ENCODE measurements at regions not wholly inside any gene's neighbourhood (a gene's known extent, or its start where the extent isn't known, plus 50 kb on each side); places are given as distances from the start of the nearest gene placed in this dataset.

GRCh38 chr5:171579976-171580411 lies 160.5 kb downstream of the FGF18 start:
- TF ChIP-seq CTCF (conservative IDR thresholded peaks at IDR 0.05; ENCODE audit: low read depth, low read length), result no peak
- no peak for TF ChIP-seq USF2 (IDR thresholded peaks at IDR 0.05; ENCODE audit: low read depth, low read length)
